AG09319 (cell line): ENCODE measurements at regions not wholly inside any gene's neighbourhood (a gene's known extent, or its start where the extent isn't known, plus 50 kb on each side); places are given as distances from the start of the nearest gene placed in this dataset.
"Not testable (repeated sequence)": the region's sequence is repeated elsewhere in the genome, so short reads cannot be mapped to it uniquely, and the experiment has no call there.

Experiments used
- DNase-seq: peaks from one replicate; pipeline ENCODE4 v3.0.0-alpha.2; 2010; ENCODE audit warnings: low read depth; ENCODE audit errors: extremely low read depth
- CTCF ChIP-seq: IDR thresholded peaks from 2 replicates; pipeline ENCODE4 v1.5.1; 2011; ENCODE audit warnings: low read depth, mild to moderate bottlenecking, inconsistent platforms, low read length, moderate library complexity

GRCh38 chr1:214859647-214860046 lies 222.9 kb upstream of the KCNK2 start:
- DNase-seq, result no peak
- TF ChIP-seq CTCF, result no peak

- no peak for DNase-seq
- no peak for TF ChIP-seq CTCF
Measured at GRCh38 chr1:214861615-214862014, 220.9 kb upstream of the KCNK2 start.

GRCh38 chr1:214862421-214862820 lies 220.1 kb upstream of the KCNK2 start:
- no peak for TF ChIP-seq CTCF
- no peak for DNase-seq

GRCh38 chr1:214864896-214865688 lies 217.4 kb upstream of the KCNK2 start:
- TF ChIP-seq CTCF, result no peak

GRCh38 chr1:214870426-214870825 lies 212.1 kb upstream of the KCNK2 start:
- not testable (repeated sequence) for DNase-seq

More at GRCh38 chr1:214864896-214865688, 217.4 kb upstream of the KCNK2 start:
- DNase-seq, result peak; percentile 31

GRCh38 chr1:214880956-214881355 lies 201.6 kb upstream of the KCNK2 start:
- TF ChIP-seq CTCF, result no peak
- no peak for DNase-seq

GRCh38 chr1:214882616-214883015 lies 199.9 kb upstream of the KCNK2 start:
- no peak for DNase-seq
- no peak for TF ChIP-seq CTCF
